Ammon's horn (tissue), 1 donor: ENCODE measurements at regions not wholly inside any gene's neighbourhood (a gene's known extent, or its start where the extent isn't known, plus 50 kb on each side); places are given as distances from the start of the nearest gene placed in this dataset.

Source experiments
- DNase-seq: peaks from one replicate; pipeline ENCODE4 v3.0.0-alpha.2; 2016; ENCODE audit warnings: low spot score

- no peak for DNase-seq
Observed at GRCh38 chr10:28250782-28251181, 52.1 kb downstream of the MPP7 start.

- no peak for DNase-seq
Observed at GRCh38 chr10:28250358-28250757, 52.5 kb downstream of the MPP7 start.

GRCh38 chr10:28249512-28249911 is 53.4 kb downstream of the MPP7 start:
- DNase-seq: no peak

GRCh38 chr10:28248092-28248491 is 54.8 kb downstream of the MPP7 start:
- DNase-seq: no peak

- no peak for DNase-seq
Observed at GRCh38 chr10:28246023-28246422, 56.8 kb downstream of the MPP7 start.

GRCh38 chr10:28243923-28244322 is 58.9 kb downstream of the MPP7 start:
- DNase-seq: no peak

GRCh38 chr10:28242555-28243204 is 60.2 kb downstream of the MPP7 start:
- no peak for DNase-seq

- DNase-seq: peak; percentile 52
Observed at GRCh38 chr10:28241741-28242399, 61.0 kb downstream of the MPP7 start.

- no peak for DNase-seq
Observed at GRCh38 chr10:28240400-28240799, 62.5 kb downstream of the MPP7 start.

- DNase-seq: no peak
Observed at GRCh38 chr10:28236591-28236990, 66.3 kb downstream of the MPP7 start.

GRCh38 chr10:28220811-28221210 is 82.1 kb downstream of the MPP7 start:
- DNase-seq: no peak

- no peak for DNase-seq
Observed at GRCh38 chr10:28219251-28219650, 83.6 kb downstream of the MPP7 start.

- DNase-seq: peak; percentile 35
Observed at GRCh38 chr10:28217848-28218247, 85.0 kb downstream of the MPP7 start.

- no peak for DNase-seq
Observed at GRCh38 chr10:28215930-28216329, 86.9 kb downstream of the MPP7 start.

- no peak for DNase-seq
Observed at GRCh38 chr10:28214219-28214618, 88.6 kb downstream of the MPP7 start.

GRCh38 chr10:28211759-28212158 is 91.1 kb downstream of the MPP7 start:
- no peak for DNase-seq

- DNase-seq: no peak
Observed at GRCh38 chr10:28207799-28208198, 95.1 kb downstream of the MPP7 start.

- DNase-seq: no peak
Observed at GRCh38 chr10:28202941-28203352, 99.9 kb downstream of the MPP7 start.

GRCh38 chr10:28201410-28202400 is 101.2 kb downstream of the MPP7 start:
- no peak for DNase-seq

GRCh38 chr10:28200775-28201174 is 102.1 kb downstream of the MPP7 start:
- no peak for DNase-seq

GRCh38 chr10:28199941-28200340 is 102.9 kb downstream of the MPP7 start:
- DNase-seq: no peak

- DNase-seq: no peak
Observed at GRCh38 chr10:28190196-28190595, 112.7 kb downstream of the MPP7 start.

GRCh38 chr10:28188526-28188925 is 114.3 kb downstream of the MPP7 start:
- DNase-seq: no peak
